Astrocyte of the hippocampus (primary cell): ENCODE measurements at regions not wholly inside any gene's neighbourhood (a gene's known extent, or its start where the extent isn't known, plus 50 kb on each side); places are given as distances from the start of the nearest gene placed in this dataset.

Experiments
- DNase-seq: peaks from one replicate; pipeline ENCODE4 v3.0.0; 2011; ENCODE audit warnings: low read depth, low spot score

DNA sequence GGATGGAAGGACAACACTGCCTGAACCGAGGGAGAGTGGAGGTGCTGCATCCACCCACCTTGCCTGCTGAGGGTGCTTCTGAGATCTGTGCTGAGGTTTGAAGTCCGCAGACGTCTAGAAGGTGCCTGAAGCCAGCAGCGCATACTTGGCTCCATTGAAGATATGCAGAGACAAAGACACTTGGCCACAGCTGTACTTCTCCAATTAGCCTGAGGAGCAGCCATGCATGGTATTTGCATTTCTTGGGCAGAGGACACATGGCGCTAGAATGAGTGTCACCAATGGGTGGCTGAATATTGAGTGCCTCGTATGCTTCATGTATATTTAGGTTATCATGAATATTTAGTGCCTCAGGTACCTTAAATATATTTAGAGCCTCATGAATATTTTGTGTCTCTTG is 128.7 kb upstream of the ATP6AP2 start:
- DNase-seq, result no peak

- no peak for DNase-seq
Observed at GRCh38 chrX:40449956-40450706, 130.6 kb upstream of the ATP6AP2 start.

- no peak for DNase-seq
Observed at GRCh38 chrX:40449396-40449795, 131.4 kb upstream of the ATP6AP2 start.

GRCh38 chrX:40448793-40449192 is 132.0 kb upstream of the ATP6AP2 start:
- no peak for DNase-seq

- DNase-seq, result peak; percentile 36
Observed at GRCh38 chrX:40446921-40447320, 133.8 kb upstream of the ATP6AP2 start.

DNA sequence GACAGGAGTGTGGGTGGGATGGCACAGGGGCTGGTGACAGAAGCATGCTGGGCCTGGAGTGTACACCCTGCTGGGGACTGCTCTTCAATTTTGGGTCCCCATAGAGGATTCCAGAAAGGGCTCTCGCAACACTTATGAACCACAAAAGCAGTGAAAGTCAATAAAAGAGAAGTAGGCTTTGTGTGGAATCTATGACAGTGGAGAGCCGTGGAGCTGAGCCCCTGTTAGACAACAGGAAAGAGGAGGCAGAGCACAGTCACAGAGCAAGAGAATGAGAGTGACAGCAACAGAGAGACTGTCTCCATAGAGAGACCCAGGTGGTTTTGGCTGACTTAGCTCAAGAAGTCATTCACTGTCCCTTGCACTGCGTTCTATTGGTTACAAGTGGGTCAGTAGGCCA is 135.1 kb upstream of the ATP6AP2 start:
- no peak for DNase-seq

DNA sequence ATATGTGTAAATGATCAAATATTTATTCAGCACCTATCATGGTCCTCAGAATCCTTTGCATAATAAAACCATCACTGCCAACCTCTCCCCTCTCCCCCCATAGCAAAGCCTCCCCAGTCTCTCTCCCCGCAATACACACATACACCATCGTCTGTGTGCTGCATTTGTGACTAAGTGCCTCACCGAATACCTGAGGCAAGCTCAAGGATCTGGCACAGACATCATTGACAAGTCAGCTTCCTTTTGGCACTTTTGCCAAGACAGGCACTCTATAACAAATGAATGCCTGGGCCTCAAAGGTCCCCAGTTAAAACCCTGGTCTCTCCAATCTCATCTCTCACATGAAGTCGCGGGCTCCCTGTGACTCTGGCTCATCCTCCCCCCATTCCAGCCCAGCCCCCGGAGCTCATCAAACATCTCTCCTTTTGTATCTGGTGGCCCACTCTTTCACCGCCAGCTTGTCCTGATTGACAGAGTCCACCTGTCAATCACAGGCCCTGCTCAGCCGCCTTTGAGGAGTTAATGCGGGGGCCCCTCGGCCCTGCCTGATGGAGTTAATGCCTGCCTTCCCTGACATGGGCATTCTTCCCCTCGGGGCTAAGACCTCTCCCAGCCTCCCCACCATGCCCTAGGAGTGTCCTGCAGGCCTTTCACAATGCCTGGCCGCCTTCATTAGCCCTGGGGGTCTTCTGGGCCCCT is 135.8 kb upstream of the ATP6AP2 start:
- no peak for DNase-seq

DNA sequence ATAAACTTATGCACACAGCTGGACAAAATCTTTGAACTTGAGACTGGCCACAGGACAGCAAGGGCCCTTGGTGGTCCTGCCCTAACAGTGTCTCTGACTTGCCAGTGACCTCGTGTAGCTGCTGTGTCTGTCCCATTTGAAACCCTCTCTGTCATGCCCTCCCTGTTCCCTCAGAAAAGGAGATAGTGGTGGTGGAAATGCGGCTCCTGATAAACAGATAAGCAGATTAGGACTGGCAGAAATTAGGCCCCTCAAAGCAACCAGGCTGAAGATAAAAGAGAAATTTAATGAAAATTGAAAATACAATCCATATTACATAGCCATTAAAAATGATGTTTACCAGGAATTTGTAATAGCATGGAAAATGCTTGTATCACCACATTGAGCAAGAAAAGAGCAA is 136.6 kb upstream of the ATP6AP2 start:
- no peak for DNase-seq

- DNase-seq, result no peak
Observed at GRCh38 chrX:40440866-40441265, 139.9 kb upstream of the ATP6AP2 start.

- DNase-seq, result no peak
Observed at GRCh38 chrX:40439625-40440532, 140.9 kb upstream of the ATP6AP2 start.

- DNase-seq, result no peak
Observed at GRCh38 chrX:40437348-40437747, 143.4 kb upstream of the ATP6AP2 start.

DNA sequence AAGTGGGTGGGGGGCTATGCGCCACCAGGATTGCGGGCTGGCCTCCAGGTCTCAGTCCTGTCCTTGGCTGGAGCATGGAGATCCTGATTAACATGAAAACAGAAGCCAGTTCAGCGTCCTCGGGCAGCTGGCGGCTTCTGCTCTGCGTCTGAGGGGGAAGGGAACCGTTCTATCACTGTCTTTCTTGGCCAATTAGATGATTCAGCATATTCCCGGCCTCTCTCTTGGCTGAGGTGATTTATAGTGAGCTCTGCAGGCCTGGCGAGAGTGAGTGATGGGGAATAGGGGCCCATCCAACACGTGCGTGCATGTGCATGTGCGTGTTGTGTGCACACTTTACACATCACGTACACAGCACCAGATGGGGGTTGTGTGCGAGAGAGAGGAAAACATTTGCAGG is 145.8 kb upstream of the ATP6AP2 start:
- peak; percentile 52 for DNase-seq

GRCh38 chrX:40434443-40434842 is 146.3 kb upstream of the ATP6AP2 start:
- DNase-seq, result no peak

DNA sequence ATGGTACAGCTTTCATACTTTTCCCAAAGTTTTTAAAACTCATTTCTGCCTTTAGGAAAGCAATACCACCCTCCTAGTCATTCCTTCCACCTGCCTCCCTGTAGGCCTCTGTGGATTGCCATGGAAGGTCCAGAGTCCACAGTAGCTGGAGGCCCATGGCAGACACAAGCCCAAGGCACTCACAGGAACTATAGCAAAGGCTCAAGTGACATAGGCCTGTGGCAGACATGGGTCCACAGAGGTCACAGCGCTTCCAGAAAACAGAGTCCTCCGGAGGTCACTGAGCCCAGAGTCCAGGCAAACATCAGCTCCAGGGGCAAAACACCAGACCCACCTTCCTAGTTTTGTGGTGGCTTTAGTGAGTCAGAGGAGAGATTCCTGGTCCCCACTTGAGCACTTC is 147.6 kb upstream of the ATP6AP2 start:
- DNase-seq, result no peak

DNA sequence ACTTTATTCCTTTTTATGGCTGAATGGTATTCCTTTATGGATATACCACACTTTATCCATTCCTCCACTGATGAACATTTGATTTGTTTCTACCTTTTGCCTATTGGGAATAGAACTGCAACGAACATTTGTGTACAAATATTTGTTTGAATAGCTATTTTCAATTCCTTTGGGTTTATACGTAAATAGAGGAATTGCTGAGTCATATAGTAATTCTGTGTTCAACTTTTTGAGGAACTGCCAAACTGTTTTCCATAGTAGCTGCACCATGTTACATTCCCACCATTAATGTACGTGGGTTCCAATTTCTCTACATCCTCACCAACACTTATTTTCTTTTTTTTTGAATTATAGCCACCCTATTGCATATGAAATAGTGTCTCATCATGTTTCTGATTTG is 156.5 kb upstream of the ATP6AP2 start:
- DNase-seq, result no peak

- peak; percentile 80 for DNase-seq
Observed at GRCh38 chrX:40423299-40423698, 157.5 kb upstream of the ATP6AP2 start.

GRCh38 chrX:40422021-40422420 is 158.7 kb upstream of the ATP6AP2 start:
- no peak for DNase-seq

DNA sequence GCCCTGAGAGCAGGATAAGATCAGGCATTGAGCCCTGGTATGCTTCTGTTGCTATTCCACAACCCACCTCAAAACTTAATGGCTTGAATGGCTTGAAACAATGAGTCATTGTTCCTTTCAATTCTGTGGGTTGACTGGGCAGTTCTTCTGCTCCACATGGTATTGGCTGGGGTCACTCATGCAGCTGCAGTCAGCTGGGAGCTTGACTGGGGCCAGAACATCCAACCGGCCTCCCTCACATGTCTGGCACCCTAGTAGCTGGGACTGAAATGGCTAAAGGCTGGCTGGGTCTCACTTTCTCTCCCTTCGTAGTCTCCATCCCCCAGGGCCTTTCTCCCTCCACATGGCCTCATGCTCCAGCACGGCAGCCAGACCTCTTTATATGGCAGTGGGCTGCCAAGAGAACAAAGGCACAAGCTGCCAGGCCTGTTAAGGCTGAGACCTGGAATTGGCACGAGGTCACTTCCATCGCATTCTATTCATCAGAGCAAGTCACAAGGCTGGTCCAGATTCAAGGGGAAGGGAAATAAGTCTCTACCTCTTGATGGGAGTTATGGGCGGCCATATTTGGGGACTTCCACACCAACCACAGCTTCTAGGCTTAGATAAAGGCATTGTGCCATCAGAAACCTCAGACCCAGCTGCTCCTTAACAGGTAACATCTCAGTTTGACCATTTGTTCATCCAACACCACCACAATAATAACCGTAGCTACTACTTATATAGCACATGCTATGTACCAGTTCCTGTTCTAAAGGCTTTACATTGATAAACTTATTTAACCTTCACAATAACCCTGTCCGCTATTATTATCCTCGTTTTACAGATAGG is 159.7 kb upstream of the ATP6AP2 start:
- DNase-seq, result peak; percentile 73

DNA sequence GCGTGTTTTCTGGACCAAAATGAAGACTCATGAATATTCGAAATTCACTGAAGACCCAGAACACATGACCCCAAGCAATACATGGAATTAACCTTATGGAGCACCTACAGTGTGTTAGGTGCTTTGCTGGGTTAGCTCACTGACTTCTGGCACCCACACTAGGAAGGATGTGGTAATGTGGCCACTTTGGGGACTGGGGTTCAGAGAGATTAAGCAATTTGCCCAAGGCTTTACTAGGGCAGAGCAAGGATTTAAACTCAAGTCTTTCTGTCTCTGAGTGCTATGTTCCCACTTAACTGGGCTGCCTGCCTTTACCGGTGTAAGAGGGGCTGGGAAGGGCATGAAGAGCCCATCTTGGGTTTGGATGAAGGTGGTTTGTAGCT is 162.0 kb upstream of the ATP6AP2 start:
- no peak for DNase-seq

DNA sequence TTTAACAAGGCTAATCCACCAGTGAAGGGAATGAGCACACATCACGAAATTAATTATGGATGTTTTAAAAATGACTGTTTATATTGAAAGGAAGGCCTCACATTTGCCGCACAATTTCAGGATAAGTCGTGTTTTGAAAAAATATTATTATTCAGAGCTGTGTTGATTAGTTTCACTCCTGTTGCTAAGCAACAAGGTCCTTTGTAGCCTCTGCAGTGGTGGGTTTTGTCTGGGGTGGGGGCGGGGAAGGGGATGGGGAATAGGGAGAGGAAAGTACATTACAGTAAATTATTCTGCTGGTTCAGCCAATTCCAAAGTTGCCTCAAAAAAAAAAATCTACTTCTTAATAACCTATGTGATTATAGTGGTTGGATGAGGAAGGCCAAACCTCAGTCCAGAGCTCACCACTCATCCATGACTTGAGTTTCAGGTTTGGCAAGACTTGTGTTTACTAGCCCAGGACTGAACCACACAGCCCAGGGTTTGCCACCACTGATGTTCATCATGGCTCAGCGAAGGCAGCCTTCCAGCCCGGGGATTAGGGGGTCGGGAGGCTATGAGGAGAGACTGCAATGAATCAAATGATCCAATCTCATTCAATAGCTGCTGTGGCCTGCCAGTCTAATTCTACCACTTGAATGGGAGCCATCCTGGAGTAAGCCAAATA is 162.5 kb upstream of the ATP6AP2 start:
- peak; percentile 81 for DNase-seq

- DNase-seq, result peak; percentile 58
Observed at GRCh38 chrX:40415675-40416074, 165.1 kb upstream of the ATP6AP2 start.
